ENCODE measurements at regions not wholly inside any gene's neighbourhood (a gene's known extent, or its start where the extent isn't known, plus 50 kb on each side); places are given as distances from the start of the nearest gene placed in this dataset.

GRCh38 chr5:158115468-158115867, 256.5 kb upstream of the CLINT1 start:
- no peaks in the 10 kb centered on the region for H3K9me3 ChIP-seq
- H3K27ac ChIP-seq: no peak overlapping the region
- no peak for DNase-seq
- H3K27me3 ChIP-seq: peaks cover 0 to 7% (median 0%) of the 10 kb centered on the region in 3 donors
- 44 to 71% (median 68%) methylated on average over 1 of the region's 1 CpG for WGBS, 5 donors
- H3K4me1 ChIP-seq: no peaks in the 10 kb centered on the region
- H3K36me3 ChIP-seq: no peaks in the 10 kb centered on the region
- intact Hi-C loops (cut with DNase I; ENCODE audit: low total_unique reads): no loop called here
- TF ChIP-seq EP300 (IDR thresholded peaks at IDR 0.05) (no peak), POLR2AphosphoS5 (IDR thresholded peaks at IDR 0.05) (no peak), POLR2A (IDR thresholded peaks at IDR 0.05) (no peak)
- TF ChIP-seq, protein P1, sequence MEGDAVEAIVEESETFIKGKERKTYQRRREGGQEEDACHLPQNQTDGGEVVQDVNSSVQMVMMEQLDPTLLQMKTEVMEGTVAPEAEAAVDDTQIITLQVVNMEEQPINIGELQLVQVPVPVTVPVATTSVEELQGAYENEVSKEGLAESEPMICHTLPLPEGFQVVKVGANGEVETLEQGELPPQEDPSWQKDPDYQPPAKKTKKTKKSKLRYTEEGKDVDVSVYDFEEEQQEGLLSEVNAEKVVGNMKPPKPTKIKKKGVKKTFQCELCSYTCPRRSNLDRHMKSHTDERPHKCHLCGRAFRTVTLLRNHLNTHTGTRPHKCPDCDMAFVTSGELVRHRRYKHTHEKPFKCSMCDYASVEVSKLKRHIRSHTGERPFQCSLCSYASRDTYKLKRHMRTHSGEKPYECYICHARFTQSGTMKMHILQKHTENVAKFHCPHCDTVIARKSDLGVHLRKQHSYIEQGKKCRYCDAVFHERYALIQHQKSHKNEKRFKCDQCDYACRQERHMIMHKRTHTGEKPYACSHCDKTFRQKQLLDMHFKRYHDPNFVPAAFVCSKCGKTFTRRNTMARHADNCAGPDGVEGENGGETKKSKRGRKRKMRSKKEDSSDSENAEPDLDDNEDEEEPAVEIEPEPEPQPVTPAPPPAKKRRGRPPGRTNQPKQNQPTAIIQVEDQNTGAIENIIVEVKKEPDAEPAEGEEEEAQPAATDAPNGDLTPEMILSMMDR (IDR thresholded peaks at IDR 0.05): no peak
- no peak overlapping the region for H3K4me3 ChIP-seq

GRCh38 chr5:158108177-158108576, 249.2 kb upstream of the CLINT1 start:
- WGBS, 5 donors: 74 to 86% (median 75%) methylated on average over 3 of the region's 3 CpGs
- intact Hi-C loops (cut with DNase I; ENCODE audit: low total_unique reads): no loop called here

GRCh38 chr5:158100373-158100888, 241.5 kb upstream of the CLINT1 start:
- 21 to 41% (median 37%) methylated on average over 2 of the region's 2 CpGs for WGBS, 5 donors
- no peak overlapping the region for H3K4me3 ChIP-seq
- no peaks in the 10 kb centered on the region for H3K4me1 ChIP-seq
- peaks cover 0 to 8% (median 2%) of the 10 kb centered on the region in 4 donors for H3K9me3 ChIP-seq
- H3K27ac ChIP-seq: no peak overlapping the region
- TF ChIP-seq, protein P1 (IDR thresholded peaks at IDR 0.05): no peak
- TF ChIP-seq POLR2AphosphoS5 (IDR thresholded peaks at IDR 0.05): no peak
- TF ChIP-seq POLR2A (IDR thresholded peaks at IDR 0.05): no peak
- TF ChIP-seq EP300 (IDR thresholded peaks at IDR 0.05): no peak
- H3K27me3 ChIP-seq: no peaks in the 10 kb centered on the region
- intact Hi-C loops (cut with DNase I; ENCODE audit: low total_unique reads): no loop called here
- no peak for DNase-seq
- H3K36me3 ChIP-seq: no peaks in the 10 kb centered on the region

More at GRCh38 chr5:158108177-158108576, 249.2 kb upstream of the CLINT1 start:
- H3K4me3 ChIP-seq: no peak overlapping the region
- H3K4me1 ChIP-seq: no peaks in the 10 kb centered on the region
- no peak overlapping the region for H3K27ac ChIP-seq
- H3K36me3 ChIP-seq: no peaks in the 10 kb centered on the region
- DNase-seq: no peak
- H3K9me3 ChIP-seq: no peaks in the 10 kb centered on the region
- no peaks in the 10 kb centered on the region for H3K27me3 ChIP-seq
- TF ChIP-seq POLR2A (IDR thresholded peaks at IDR 0.05) (no peak), EP300 (IDR thresholded peaks at IDR 0.05) (no peak), POLR2AphosphoS5 (IDR thresholded peaks at IDR 0.05) (no peak)
- TF ChIP-seq, protein P1 (IDR thresholded peaks at IDR 0.05): no peak

- peaks cover 0 to 8% (median 2%) of the 10 kb centered on the region in 4 donors for H3K9me3 ChIP-seq
- no peak for DNase-seq
- H3K36me3 ChIP-seq: no peaks in the 10 kb centered on the region
- intact Hi-C loops (cut with DNase I; ENCODE audit: low total_unique reads): no loop called here
- no peaks in the 10 kb centered on the region for H3K4me1 ChIP-seq
- no peak overlapping the region for H3K27ac ChIP-seq
- H3K27me3 ChIP-seq: no peaks in the 10 kb centered on the region
- H3K4me3 ChIP-seq: no peak overlapping the region
- no peak for TF ChIP-seq POLR2AphosphoS5 (IDR thresholded peaks at IDR 0.05)
- TF ChIP-seq, protein P1 (IDR thresholded peaks at IDR 0.05): no peak
- TF ChIP-seq EP300 (IDR thresholded peaks at IDR 0.05): no peak
- TF ChIP-seq POLR2A (IDR thresholded peaks at IDR 0.05): no peak
- 72 to 84% (median 80%) methylated on average over 12 of the region's 12 CpGs for WGBS, 5 donors
These were observed 240.7 kb upstream of the CLINT1 start for GRCh38 chr5:158099571-158100105.
